ENCODE measurements at regions not wholly inside any gene's neighbourhood (a gene's known extent, or its start where the extent isn't known, plus 50 kb on each side); places are given as distances from the start of the nearest gene placed in this dataset.
A peak's percentile ranks its signal among the peaks of the same experiment; 100 is the strongest.
"Not testable (repeated sequence)": the region's sequence is repeated elsewhere in the genome, so short reads cannot be mapped to it uniquely, and the experiment has no call there.

- no peak overlapping the region for H3K27ac ChIP-seq
- H3K36me3 ChIP-seq = no peaks in the 10 kb centered on the region
- H3K4me1 ChIP-seq (ENCODE audit: control insufficient read depth in 1 of 2, insufficient read depth in 1 of 2, low read depth in 1 of 2, low read length in 1 of 2) = peaks cover 20 to 36% of the 10 kb centered on the region in 2 experiments
- TF ChIP-seq, protein P1, sequence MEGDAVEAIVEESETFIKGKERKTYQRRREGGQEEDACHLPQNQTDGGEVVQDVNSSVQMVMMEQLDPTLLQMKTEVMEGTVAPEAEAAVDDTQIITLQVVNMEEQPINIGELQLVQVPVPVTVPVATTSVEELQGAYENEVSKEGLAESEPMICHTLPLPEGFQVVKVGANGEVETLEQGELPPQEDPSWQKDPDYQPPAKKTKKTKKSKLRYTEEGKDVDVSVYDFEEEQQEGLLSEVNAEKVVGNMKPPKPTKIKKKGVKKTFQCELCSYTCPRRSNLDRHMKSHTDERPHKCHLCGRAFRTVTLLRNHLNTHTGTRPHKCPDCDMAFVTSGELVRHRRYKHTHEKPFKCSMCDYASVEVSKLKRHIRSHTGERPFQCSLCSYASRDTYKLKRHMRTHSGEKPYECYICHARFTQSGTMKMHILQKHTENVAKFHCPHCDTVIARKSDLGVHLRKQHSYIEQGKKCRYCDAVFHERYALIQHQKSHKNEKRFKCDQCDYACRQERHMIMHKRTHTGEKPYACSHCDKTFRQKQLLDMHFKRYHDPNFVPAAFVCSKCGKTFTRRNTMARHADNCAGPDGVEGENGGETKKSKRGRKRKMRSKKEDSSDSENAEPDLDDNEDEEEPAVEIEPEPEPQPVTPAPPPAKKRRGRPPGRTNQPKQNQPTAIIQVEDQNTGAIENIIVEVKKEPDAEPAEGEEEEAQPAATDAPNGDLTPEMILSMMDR (IDR thresholded peaks at IDR 0.05) = no peak
- H3K9me3 ChIP-seq = no peaks in the 10 kb centered on the region
- H3K4me3 ChIP-seq (ENCODE audit: low read depth in 1 of 2, low read length in 1 of 2) = no peak overlapping the region
- H3K27me3 ChIP-seq = no peaks in the 10 kb centered on the region
These were observed 51.0 kb downstream of the FHIP2A start for GRCh38 chr10:114872519-114873087.

GRCh38 chr10:114874827-114875411, 53.3 kb downstream of the FHIP2A start:
- Histone ChIP-seq H3K27me3 (no peaks in the 10 kb centered on the region), H3K4me1 (ENCODE audit: control insufficient read depth in 1 of 2, insufficient read depth in 1 of 2, low read depth in 1 of 2, low read length in 1 of 2) (peaks cover 26 to 45% of the 10 kb centered on the region in 2 experiments), H3K27ac (peak overlapping the region; percentile 41), H3K9me3 (no peaks in the 10 kb centered on the region), H3K36me3 (no peaks in the 10 kb centered on the region), H3K4me3 (ENCODE audit: low read depth in 1 of 2, low read length in 1 of 2) (peak overlapping the region in 1 of 2 experiments; percentile 13)
- TF ChIP-seq, protein P1 (IDR thresholded peaks at IDR 0.05) = no peak

GRCh38 chr10:114875590-114876081, 54.1 kb downstream of the FHIP2A start:
- Histone ChIP-seq H3K4me1 (ENCODE audit: control insufficient read depth in 1 of 2, insufficient read depth in 1 of 2, low read depth in 1 of 2, low read length in 1 of 2) (peaks cover 26 to 52% of the 10 kb centered on the region in 2 experiments), H3K4me3 (ENCODE audit: low read depth in 1 of 2, low read length in 1 of 2) (peak overlapping the region in 1 of 2 experiments; percentile 22)
- H3K36me3 ChIP-seq, H3K9me3 ChIP-seq, H3K27ac ChIP-seq, H3K27me3 ChIP-seq: not testable (repeated sequence)

DNA sequence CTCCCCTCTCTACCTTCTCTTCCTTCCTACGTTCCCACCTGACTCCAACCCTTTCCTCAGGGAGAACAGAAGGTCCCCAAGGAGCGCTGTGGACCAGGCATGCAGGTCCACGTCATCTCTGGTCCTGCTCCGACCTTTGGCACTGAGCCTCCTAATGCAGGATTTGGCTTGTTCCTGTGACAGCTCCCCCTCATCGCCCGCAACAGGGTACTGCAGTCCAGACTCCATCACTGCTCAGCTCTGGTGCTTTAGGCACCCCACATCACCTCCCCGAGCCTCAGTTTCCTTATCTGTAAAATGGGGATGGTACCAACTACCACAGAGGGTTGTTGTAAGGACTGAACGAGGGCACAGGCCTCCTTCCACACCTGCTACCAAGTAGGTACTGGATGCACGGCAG, 54.6 kb downstream of the FHIP2A start:
- TF ChIP-seq, protein P1 (IDR thresholded peaks at IDR 0.05) = no peak
- H3K36me3 ChIP-seq = no peaks in the 10 kb centered on the region
- H3K27ac ChIP-seq = no peak overlapping the region
- H3K27me3 ChIP-seq = no peaks in the 10 kb centered on the region
- peak overlapping the region in 1 of 2 experiments; percentile 22 for H3K4me3 ChIP-seq (ENCODE audit: low read depth in 1 of 2, low read length in 1 of 2)
- no peaks in the 10 kb centered on the region for H3K9me3 ChIP-seq
- peaks cover 26 to 52% of the 10 kb centered on the region in 2 experiments for H3K4me1 ChIP-seq (ENCODE audit: control insufficient read depth in 1 of 2, insufficient read depth in 1 of 2, low read depth in 1 of 2, low read length in 1 of 2)

- peaks cover 26 to 52% of the 10 kb centered on the region in 2 experiments for H3K4me1 ChIP-seq (ENCODE audit: control insufficient read depth in 1 of 2, insufficient read depth in 1 of 2, low read depth in 1 of 2, low read length in 1 of 2)
- H3K27me3 ChIP-seq = no peaks in the 10 kb centered on the region
- no peak overlapping the region for H3K4me3 ChIP-seq (ENCODE audit: low read depth in 1 of 2, low read length in 1 of 2)
- no peaks in the 10 kb centered on the region for H3K9me3 ChIP-seq
- no peaks in the 10 kb centered on the region for H3K36me3 ChIP-seq
- TF ChIP-seq, protein P1 (IDR thresholded peaks at IDR 0.05) = no peak
- no peak overlapping the region for H3K27ac ChIP-seq
These were observed 55.2 kb downstream of the FHIP2A start for GRCh38 chr10:114876602-114877300.

DNA sequence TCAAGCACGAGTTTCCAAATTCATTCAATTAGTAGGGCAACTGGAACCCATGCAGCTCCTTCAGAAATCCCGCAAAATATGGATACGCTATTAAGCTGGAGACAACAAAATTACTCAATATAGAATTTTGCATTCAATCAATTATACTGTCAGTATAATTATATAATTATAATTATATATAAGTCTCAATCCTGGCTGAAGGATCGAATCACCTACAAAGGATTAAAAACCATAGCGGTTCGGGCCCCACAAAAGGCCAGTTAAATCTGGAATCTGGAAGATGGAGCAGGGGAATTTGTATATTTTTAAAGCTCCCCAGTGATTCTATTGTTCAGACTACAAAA, 55.7 kb downstream of the FHIP2A start:
- Histone ChIP-seq H3K9me3 (no peaks in the 10 kb centered on the region), H3K4me3 (ENCODE audit: low read depth in 1 of 2, low read length in 1 of 2) (no peak overlapping the region), H3K4me1 (ENCODE audit: control insufficient read depth in 1 of 2, insufficient read depth in 1 of 2, low read depth in 1 of 2, low read length in 1 of 2) (peaks cover 26 to 52% of the 10 kb centered on the region in 2 experiments), H3K36me3 (no peaks in the 10 kb centered on the region), H3K27me3 (no peaks in the 10 kb centered on the region), H3K27ac (no peak overlapping the region)
- TF ChIP-seq, protein P1 (IDR thresholded peaks at IDR 0.05) = no peak

All from neutrophil (primary cell).